HG03139 (cell line): ENCODE measurements at regions not wholly inside any gene's neighbourhood (a gene's known extent, or its start where the extent isn't known, plus 50 kb on each side); places are given as distances from the start of the nearest gene placed in this dataset.
"Not testable (repeated sequence)": the region's sequence is repeated elsewhere in the genome, so short reads cannot be mapped to it uniquely, and the experiment has no call there.

Experiments
- ATAC-seq: cut with Tn5 transposase; IDR thresholded peaks from one replicate; pipeline ENCODE4 v1.9.1; 2021; ENCODE audit not compliant: unreplicated experiment

DNA sequence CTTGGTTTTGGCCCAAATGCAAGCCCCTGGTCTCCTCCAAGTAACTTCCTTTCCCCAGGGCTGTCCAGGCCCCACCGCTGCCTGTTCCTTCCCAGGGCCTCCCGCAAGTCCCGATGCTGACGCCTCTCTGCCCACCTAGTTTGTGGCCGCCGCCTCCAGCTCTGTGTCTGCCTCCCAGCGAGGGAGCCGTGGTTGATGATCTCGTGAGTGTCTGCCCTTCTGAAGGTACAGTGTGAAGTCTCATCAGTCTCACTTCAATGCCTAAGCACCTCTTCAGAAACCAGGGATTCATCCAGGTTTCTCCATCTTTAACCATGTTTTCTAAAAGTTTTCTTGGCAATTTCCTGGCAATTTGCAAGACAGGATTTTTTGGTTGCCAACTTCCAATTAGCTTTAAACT, 127.5 kb downstream of the TMEM121 start:
- not testable (repeated sequence) for ATAC-seq

- ATAC-seq = not testable (repeated sequence)
These were observed 132.9 kb downstream of the TMEM121 start for GRCh38 chr14:105659255-105659654.

- no peak for ATAC-seq
These were observed 133.6 kb downstream of the TMEM121 start for GRCh38 chr14:105659935-105660527.

DNA sequence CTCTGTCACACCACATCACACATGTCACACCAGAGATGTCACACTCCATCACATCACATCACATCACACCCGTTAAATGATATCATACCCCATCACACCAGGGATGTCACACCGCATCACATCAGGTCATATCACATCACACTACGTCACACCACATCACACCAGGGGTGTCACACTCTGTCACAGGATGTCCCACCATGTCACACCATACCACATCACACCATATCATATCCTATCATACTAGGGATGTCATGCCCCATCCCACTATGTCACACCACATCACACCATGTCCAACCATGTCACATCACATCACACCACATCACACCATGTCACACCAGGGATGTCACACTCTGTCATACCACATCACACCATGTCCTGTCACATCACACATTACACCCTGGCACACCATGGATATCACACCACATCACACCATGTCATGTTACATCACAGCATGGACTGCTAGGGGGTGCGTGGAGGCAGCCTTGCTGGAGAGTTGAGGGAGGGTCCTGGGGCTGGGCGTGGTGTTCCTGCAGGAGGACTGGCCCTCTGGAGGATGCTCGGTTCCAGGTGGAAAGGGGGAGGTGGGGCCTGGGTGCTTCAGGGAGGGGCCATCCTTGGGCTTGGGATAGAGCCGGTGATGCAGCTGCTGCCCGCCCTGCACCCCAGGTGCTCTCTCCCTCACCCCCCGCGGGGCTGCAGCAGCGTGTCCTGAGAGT, 134.6 kb downstream of the TMEM121 start:
- no peak for ATAC-seq

- ATAC-seq = not testable (repeated sequence)
These were observed 135.7 kb downstream of the TMEM121 start for GRCh38 chr14:105662043-105662442.

- ATAC-seq = not testable (repeated sequence)
These were observed 136.2 kb downstream of the TMEM121 start for GRCh38 chr14:105662592-105662991.

- ATAC-seq = not testable (repeated sequence)
These were observed 136.9 kb downstream of the TMEM121 start for GRCh38 chr14:105663323-105663722.

DNA sequence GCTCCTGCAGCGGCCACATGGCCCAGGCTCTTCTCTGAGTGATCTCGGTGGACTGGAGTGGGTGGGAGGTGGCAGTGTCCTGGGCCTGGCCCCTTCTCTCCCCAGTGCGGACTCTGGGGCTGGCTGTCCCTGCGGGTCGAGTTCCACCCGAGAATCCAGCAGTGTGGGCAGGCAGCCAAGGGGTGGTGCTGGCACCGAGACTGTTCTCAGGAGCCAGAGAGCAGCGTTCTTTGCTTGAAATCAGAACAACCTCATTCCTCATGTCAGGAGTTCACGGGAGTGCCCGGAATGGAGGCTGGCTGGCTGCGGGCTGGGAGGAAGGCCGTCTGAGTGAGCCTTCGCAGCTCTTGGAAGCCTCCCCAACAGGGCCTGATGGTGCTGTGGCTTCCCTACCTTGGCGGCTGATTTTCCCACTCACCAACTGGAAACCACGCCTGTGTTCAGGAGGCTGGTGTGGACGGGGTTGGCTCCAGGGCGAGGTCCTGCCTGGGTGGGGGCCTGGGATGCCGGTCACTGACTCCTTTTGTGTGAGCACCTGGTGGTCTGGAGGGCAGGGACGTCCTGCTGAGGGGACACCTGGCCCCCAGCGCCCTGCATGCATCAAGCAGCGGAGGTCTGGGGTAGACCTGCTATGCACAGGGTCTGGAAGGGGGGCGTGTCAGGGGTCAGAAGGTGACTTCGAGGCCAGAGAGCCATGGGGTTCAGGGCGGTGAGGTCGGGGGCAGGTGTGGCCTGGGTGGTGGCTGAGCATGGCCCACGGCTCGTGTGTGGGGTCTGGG, 137.6 kb downstream of the TMEM121 start:
- not testable (repeated sequence) for ATAC-seq

- ATAC-seq = no peak
These were observed 138.3 kb downstream of the TMEM121 start for GRCh38 chr14:105664691-105665090.

DNA sequence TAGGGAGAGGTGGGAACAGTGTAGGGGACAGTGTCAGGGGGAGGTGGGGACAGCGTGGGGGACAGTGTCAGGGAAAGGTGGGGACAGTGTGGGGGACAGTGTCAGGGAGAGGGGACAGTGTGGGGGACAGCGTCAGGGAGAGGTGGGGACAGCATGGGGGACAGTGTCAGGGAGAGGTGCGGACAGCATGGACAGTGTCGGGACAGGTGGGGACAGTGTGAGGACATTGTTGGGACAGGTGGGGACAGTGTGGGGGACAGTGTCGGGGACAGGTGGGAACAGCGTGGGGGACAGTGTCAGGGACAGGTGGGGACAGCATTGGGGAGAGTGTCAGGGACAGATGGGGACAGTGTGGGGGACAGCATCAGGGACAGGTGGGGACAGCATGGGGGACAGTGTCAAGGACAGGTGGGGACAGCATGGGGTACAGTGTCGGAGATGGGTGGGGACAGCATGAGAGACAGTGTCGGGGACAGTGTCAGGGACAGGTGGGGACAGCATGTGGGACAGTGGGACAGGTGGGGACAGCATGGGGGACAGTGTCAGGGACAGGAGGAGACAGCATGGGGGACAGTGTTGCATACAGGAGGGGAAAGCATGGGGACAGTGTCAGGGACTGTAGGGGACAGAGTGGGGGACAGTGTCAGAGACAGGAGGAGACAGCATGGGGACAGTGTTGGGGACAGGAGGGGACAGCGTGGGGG, 139.0 kb downstream of the TMEM121 start:
- no peak for ATAC-seq

DNA sequence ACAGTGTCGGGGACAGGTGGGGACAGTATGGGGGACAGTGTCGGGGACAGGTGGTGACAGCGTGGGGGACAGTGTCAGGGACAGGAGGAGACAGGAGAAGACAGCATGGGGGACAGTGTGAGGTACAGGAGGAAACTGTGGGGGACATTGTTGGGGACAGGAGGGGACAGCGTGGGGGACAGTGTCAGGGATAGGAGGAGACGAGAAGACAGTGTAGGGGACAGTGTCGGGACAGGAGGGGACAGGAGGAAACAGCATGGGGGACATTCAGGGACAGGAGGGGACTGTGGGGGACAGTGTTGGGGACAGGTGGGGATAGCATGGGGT, 139.5 kb downstream of the TMEM121 start:
- ATAC-seq = no peak

GRCh38 chr14:105666420-105666819, 140.0 kb downstream of the TMEM121 start:
- no peak for ATAC-seq

- not testable (repeated sequence) for ATAC-seq
These were observed 140.7 kb downstream of the TMEM121 start for GRCh38 chr14:105666991-105667662.

DNA sequence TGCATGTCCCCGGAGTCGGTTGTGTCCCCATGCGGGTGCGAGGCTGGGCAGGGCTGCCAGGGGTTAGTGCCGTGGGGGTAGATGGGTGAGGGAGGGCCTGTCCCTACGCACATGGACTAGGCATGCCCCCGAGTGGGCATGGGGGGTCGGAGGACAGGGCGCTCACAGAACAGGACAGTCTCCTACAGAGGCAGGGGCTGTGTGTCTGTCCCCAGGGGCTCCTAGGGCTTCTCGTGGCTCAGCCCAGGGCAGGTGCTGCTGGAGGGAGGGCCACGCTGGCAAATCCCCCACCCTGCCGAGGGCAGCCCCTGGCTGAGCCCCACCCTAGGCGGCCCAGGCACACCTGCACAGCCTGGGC, 141.3 kb downstream of the TMEM121 start:
- ATAC-seq = not testable (repeated sequence)

DNA sequence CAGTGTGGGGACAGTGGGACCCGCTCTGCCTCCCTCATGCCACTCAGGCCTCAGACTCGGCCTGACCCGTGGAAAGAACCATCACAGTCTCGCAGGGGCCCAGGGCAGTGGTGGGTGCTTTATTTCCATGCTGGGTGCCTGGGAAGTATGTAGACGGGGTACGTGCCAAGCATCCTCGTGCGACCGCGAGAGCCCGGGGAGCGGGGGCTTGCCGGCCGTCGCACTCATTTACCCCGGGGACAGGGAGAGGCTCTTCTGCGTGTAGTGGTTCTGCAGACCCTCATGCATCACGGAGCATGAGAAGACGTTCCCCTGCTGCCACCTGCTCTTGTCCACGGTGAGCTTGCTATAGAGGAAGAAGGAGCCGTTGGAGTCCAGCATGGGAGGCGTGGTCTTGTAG, 141.6 kb downstream of the TMEM121 start:
- ATAC-seq = not testable (repeated sequence)

DNA sequence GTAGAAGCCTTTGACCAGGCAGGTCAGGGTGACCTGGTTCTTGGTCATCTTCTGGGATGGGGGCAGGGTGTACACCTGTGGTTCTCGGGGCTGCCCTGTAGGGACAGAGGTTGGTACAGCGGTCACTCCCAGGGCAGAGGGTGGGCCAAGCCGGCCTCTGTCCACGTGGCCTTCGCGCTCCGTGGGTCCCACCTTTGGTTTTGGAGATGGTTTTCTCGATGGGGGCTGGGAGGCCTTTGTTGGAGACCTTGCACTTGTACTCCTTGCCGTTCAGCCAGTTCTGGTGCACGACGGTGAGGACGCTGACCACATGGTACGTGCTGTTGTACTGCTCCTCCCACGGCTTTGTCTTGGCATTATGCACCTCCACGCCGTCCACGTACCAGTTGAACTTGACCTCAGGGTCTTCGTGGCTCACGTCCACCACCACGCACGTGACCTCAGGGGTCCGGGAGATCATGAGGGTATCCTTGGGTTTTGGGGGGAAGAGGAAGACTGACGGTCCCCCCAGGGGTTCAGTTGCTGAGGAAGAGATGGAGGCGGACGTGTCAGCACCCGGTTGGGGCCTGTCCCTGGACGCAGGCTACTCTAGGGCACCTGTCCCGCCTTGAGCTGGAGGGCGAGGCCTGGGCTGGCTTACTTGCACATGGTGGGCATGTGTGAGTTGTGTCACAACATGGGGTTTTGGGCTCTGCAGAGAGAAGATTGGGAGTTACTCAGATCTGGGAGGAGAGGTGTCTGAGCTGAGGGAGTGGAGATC, 142.3 kb downstream of the TMEM121 start:
- not testable (repeated sequence) for ATAC-seq

DNA sequence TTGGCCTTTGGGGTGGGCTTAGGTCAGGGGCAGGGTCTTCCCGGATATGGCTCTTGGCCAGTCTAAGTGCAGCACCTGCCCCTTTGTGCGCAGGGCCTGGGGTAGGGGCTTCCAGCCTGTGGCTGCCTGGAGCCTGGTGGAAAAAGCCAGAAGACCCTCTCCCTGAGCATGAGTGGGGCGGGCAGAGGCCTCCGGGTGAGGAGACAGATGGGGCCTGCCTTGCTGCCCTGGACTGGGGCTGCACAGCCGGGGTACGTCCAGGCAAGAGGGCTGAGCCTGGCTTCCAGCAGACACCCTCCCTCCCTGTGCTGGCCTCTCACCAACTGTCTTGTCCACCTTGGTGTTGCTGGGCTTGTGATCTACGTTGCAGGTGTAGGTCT, 142.8 kb downstream of the TMEM121 start:
- ATAC-seq = not testable (repeated sequence)

GRCh38 chr14:105669646-105670045, 143.3 kb downstream of the TMEM121 start:
- ATAC-seq = not testable (repeated sequence)

GRCh38 chr14:105672450-105673200, 146.2 kb downstream of the TMEM121 start:
- not testable (repeated sequence) for ATAC-seq
